Left lung (tissue), 4 donors: ENCODE measurements at regions not wholly inside any gene's neighbourhood (a gene's known extent, or its start where the extent isn't known, plus 50 kb on each side); places are given as distances from the start of the nearest gene placed in this dataset.

Experiments
- ATAC-seq: fragments of 200-7000 bp; cut with Tn5 transposase; one replicate; pipeline ENCODE4 v1.9.1; 2020; ENCODE audit warnings: moderate library complexity
- DNase-seq, 4 donors: peaks; one replicate each; pipeline ENCODE4 v3.0.0-alpha.2; 2013 to 2020
- H3K27ac ChIP-seq, 2 donors: fragments of 200-600 bp; sonication (generic) in 1 of 2; one replicate each; pipeline versions ENCODE4 v1.5.0 to v1.8.0; 2020 to 2021
- H3K27me3 ChIP-seq, 2 donors: fragments of 200-600 bp; sonication (generic) in 1 of 2; one replicate each; pipeline versions ENCODE4 v1.5.0 to v1.8.0; 2020 to 2021
- H3K36me3 ChIP-seq, 2 donors: fragments of 200-600 bp; sonication (generic) in 1 of 2; one replicate each; pipeline versions ENCODE4 v1.5.0 to v1.8.0; 2020 to 2021
- H3K4me1 ChIP-seq, 2 donors: fragments of 200-600 bp; one replicate each; pipeline ENCODE4 v1.8.0; 2021
- H3K4me3 ChIP-seq, 2 donors: fragments of 200-600 bp; sonication (generic) in 1 of 2; one replicate each; pipeline versions ENCODE4 v1.5.0 to v1.8.0; 2020 to 2021; ENCODE audit warnings: mild to moderate bottlenecking in 1 of 2
- H3K9me3 ChIP-seq, 2 donors: fragments of 200-600 bp; sonication (generic) in 1 of 2; one replicate each; pipeline versions ENCODE4 v1.5.0 to v1.8.0; 2020 to 2021
- intact Hi-C, 2 donors: fragments of 100-400 bp; cut with DNase I; formaldehyde crosslinking; loops; one replicate each; pipeline versions ENCODE4 v1.11.2 to v1.14.2; 2022
- TF ChIP-seq, protein P1 (sequence below), 2 donors: fragments of 200-600 bp; sonication (generic) in 1 of 2; IDR thresholded peaks; one replicate each; pipeline versions ENCODE4 v1.5.0 to v1.8.0; 2021; ENCODE audit warnings: antibody characterized with exemption in 2 of 2
- donor health status: DM: no; HTN: yes; CAD: no.
- donor health status: DM: no; HTN: no; CAD: no.

DNA sequence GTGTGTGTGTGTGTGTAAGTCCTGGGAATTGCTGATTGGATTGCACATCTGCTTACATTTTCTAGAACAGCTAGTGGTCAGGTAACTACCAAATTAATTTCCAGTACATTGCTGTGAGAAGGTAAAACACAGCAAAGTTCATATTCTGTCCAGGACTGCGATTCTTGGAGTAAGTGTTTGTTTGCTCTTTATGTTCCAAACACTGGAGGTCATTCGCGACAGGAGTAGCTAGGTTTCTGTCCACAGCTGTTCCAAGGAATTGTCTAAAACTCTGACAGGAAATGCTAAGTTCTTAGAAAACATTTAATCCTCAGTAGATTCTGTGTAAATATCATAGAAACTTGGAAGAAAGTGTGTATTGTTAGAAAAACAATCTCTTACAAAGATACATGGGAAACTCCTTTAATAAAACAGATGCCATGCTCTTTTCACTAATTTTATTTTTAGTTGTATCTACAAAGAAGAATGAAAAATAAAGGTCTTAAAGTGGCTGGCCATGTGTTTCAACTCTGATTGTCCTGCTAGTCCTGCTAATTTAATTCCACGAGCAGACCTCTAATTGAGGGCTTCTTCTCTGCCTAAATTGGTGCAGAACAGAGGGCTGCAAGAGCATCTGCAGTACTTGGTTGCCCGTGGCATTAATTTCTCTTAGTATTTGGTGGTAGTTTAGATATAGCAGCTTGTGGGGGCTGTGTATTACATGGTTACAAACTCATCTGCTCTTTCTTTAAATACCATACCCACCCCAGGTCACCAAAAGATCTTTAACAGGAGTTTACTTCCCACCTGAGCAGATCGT lies 464.5 kb downstream of the RASEF start:
- Histone ChIP-seq H3K4me3 (no peak overlapping the region), H3K27ac (peak overlapping the region in 1 of 2 donors; percentile 28)
- no peak for DNase-seq

DNA sequence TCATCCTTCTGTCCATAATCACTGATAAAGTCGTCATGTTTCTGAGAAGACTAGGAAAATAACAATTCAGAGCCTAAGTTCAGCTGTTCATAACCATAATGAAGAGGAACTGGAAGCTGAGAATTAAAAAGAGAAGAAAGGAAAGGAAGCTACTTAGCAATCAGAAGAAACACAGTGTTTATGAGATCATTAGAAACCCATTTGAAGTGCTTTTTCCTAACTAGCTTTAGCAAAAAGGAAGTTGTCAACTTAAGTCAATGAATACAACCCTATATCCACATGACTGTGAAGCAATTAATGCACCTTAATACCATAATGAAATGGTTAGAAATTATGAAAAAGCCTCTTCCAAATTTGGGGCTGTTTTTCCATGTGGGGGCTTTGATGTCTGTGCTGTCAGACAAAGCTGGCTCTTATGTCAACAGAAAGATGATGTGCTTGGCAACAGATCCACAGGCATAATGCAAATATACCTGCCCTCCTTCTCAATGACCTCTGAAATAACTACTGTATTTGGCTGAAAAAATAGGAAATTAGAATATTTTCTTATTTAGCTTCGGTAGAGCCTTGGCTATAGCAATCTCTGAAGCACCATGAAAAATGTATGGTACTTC lies 463.5 kb downstream of the RASEF start:
- intact Hi-C loops, result no loop called here
- H3K27me3 ChIP-seq, result no peaks in the 10 kb centered on the region
- H3K4me3 ChIP-seq, result no peak overlapping the region
- H3K9me3 ChIP-seq, result no peaks in the 10 kb centered on the region
- H3K27ac ChIP-seq, result no peak overlapping the region
- peaks cover 0 to under 1% of the 10 kb centered on the region in 2 donors for H3K4me1 ChIP-seq
- TF ChIP-seq, protein P1, sequence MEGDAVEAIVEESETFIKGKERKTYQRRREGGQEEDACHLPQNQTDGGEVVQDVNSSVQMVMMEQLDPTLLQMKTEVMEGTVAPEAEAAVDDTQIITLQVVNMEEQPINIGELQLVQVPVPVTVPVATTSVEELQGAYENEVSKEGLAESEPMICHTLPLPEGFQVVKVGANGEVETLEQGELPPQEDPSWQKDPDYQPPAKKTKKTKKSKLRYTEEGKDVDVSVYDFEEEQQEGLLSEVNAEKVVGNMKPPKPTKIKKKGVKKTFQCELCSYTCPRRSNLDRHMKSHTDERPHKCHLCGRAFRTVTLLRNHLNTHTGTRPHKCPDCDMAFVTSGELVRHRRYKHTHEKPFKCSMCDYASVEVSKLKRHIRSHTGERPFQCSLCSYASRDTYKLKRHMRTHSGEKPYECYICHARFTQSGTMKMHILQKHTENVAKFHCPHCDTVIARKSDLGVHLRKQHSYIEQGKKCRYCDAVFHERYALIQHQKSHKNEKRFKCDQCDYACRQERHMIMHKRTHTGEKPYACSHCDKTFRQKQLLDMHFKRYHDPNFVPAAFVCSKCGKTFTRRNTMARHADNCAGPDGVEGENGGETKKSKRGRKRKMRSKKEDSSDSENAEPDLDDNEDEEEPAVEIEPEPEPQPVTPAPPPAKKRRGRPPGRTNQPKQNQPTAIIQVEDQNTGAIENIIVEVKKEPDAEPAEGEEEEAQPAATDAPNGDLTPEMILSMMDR (IDR thresholded peaks at IDR 0.05), result no peak
- DNase-seq (no peak), ATAC-seq (no peak)
- no peaks in the 10 kb centered on the region for H3K36me3 ChIP-seq

More for the DNA sequence above, 464.5 kb downstream of the RASEF start:
- no peaks in the 10 kb centered on the region for H3K36me3 ChIP-seq
- intact Hi-C loops, result no loop called here
- H3K9me3 ChIP-seq, result no peaks in the 10 kb centered on the region
- TF ChIP-seq, protein P1 (IDR thresholded peaks at IDR 0.05), result no peak
- no peaks in the 10 kb centered on the region for H3K27me3 ChIP-seq
- ATAC-seq, result no peak
- no peaks in the 10 kb centered on the region for H3K4me1 ChIP-seq

DNA sequence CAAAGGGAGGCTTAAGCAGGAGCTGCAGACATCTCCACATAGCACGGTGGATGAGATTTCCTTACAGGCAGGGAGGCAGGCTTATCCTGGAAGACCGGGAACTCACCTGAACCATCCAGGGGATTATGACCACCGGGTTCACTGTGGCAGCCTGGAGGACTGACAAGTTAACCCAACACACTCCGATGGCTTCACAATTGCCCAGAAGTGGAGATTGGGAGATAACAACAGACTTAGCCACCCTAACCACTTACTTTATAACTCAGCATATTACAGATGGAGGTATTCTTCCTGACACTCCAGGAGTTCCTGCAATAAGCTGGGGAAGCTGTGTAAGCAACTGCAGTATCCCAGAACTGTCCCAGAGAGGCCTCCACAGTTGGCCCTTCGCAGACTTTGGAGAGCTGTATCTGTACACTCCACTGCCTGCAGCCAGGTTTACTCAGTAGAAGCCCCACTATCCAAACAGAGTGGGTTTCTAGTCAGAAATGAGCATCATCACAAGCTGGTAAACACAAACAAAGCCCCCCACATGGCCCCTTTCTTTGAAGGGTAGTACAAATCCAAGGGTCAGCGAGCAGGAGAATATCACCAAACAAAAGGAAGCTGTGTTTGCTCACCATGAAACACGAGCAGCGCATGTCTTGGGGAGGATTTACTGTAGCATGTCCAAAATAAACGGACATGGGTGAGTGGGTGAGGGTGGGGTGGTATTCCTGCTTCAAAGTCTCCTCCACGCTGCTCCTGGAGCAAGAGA lies 462.2 kb downstream of the RASEF start:
- no peaks in the 10 kb centered on the region for H3K36me3 ChIP-seq
- peaks cover 0 to 13% of the 10 kb centered on the region in 2 donors for H3K4me1 ChIP-seq
- intact Hi-C loops, result no loop called here
- no peak overlapping the region for H3K4me3 ChIP-seq
- TF ChIP-seq, protein P1 (IDR thresholded peaks at IDR 0.05), result no peak
- DNase-seq, result no peak
- H3K27ac ChIP-seq, result no peak overlapping the region
- no peak for ATAC-seq
- no peaks in the 10 kb centered on the region for H3K9me3 ChIP-seq
- H3K27me3 ChIP-seq, result no peaks in the 10 kb centered on the region

DNA sequence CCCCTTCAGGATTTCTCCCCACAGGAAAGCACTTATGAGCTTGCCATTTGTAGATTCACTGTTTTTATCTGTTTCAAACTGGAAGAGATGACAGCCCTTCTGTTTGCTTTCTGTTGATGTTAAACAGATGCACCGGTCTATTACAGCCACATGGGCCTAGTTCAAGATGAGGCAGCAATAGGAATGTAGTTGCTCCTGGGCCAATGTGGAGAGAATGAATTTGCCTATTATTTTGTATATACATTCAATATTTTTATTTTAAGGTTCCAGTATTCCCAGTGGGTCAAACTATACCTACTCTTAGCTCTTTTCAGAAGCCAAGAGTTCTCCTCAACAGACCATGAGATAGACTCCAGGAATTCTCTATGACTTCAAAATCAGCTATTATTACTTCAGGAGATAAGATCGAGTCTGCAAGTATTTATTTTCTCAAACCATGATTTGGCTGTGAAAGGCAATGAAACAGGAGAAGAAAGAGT lies 461.6 kb downstream of the RASEF start:
- no peak for DNase-seq
- TF ChIP-seq, protein P1 (IDR thresholded peaks at IDR 0.05), result no peak
- intact Hi-C loops, result no loop called here
- ATAC-seq, result no peak
- Histone ChIP-seq H3K4me3 (no peak overlapping the region), H3K36me3 (no peaks in the 10 kb centered on the region), H3K27ac (no peak overlapping the region), H3K27me3 (no peaks in the 10 kb centered on the region), H3K4me1 (peaks cover under 1 to 13% of the 10 kb centered on the region in 2 donors), H3K9me3 (no peaks in the 10 kb centered on the region)
